Neural crest cell (in vitro differentiated cells): ENCODE measurements at regions not wholly inside any gene's neighbourhood (a gene's known extent, or its start where the extent isn't known, plus 50 kb on each side); places are given as distances from the start of the nearest gene placed in this dataset.

Experiments
- DNase-seq: peaks from one replicate; pipeline ENCODE4 v3.0.0; 2021; ENCODE audit warnings: low read depth, mixed read lengths, low spot score
- H3K27ac Mint-ChIP-seq: one replicate; pipeline ENCODE4 v1.8.0; 2021; ENCODE audit warnings: mild to moderate bottlenecking, mixed read lengths; ENCODE audit not compliant: unreplicated experiment
- H3K27me3 Mint-ChIP-seq: 2 replicates; pipeline ENCODE4 v1.8.0; 2021; ENCODE audit warnings: low read depth, mild to moderate bottlenecking, mixed read lengths
- H3K36me3 Mint-ChIP-seq: 2 replicates; pipeline ENCODE4 v1.8.0; 2021; ENCODE audit warnings: low read depth, mild to moderate bottlenecking, mixed read lengths
- H3K4me1 Mint-ChIP-seq: 2 replicates; pipeline ENCODE4 v1.8.0; 2021; ENCODE audit warnings: mixed read lengths
- H3K4me3 Mint-ChIP-seq: one replicate; pipeline ENCODE4 v1.8.0; 2021; ENCODE audit warnings: mild to moderate bottlenecking, mixed read lengths
- H3K9me3 Mint-ChIP-seq: 2 replicates; pipeline ENCODE4 v1.8.0; 2021; ENCODE audit warnings: mixed read lengths
- TF ChIP-seq, protein P1 (sequence below): fragments of 200-600 bp; sonication (generic); conservative IDR thresholded peaks from 2 replicates; pipeline ENCODE4 v1.5.0; 2021; ENCODE audit warnings: antibody characterized with exemption, mild to moderate bottlenecking

DNA sequence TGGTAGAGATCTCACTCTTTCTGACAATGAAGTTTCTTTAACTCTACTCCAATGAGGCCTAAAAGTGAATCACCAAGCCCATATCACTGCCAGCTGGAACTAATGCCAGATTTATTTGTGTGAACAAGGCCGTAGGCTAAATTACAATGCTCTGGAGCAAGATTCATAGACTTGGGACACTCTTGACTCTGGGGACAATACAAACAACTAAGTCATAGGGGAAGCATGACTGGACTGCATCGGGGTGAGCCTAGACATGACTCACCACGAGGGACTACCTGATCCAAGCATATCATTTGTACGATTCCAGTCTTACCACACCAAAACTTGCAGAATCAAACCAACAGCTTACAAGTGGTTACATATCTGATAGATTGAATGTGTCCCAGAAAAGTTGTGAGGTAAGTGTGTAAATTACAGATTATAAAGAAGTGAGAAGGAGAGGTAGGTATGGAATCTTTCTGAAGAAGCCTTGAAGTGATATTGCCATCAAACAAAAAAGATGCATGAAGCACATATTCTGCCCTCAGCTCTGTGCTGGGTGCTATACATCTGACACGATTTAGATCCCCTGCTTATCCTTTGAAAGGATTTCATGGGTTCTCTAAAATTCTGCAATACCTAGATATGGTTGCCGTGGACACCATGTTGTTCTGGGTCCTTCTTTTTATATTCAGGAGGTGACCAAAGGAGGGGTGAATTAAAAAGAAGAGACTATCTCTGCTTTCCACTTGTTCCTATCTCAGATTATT lies 199.3 kb upstream of the PDE4D start:
- no peak overlapping the region for H3K27ac Mint-ChIP-seq
- TF ChIP-seq, protein P1, sequence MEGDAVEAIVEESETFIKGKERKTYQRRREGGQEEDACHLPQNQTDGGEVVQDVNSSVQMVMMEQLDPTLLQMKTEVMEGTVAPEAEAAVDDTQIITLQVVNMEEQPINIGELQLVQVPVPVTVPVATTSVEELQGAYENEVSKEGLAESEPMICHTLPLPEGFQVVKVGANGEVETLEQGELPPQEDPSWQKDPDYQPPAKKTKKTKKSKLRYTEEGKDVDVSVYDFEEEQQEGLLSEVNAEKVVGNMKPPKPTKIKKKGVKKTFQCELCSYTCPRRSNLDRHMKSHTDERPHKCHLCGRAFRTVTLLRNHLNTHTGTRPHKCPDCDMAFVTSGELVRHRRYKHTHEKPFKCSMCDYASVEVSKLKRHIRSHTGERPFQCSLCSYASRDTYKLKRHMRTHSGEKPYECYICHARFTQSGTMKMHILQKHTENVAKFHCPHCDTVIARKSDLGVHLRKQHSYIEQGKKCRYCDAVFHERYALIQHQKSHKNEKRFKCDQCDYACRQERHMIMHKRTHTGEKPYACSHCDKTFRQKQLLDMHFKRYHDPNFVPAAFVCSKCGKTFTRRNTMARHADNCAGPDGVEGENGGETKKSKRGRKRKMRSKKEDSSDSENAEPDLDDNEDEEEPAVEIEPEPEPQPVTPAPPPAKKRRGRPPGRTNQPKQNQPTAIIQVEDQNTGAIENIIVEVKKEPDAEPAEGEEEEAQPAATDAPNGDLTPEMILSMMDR = no peak
- no peaks in the 10 kb centered on the region for H3K27me3 Mint-ChIP-seq
- H3K36me3 Mint-ChIP-seq = no peaks in the 10 kb centered on the region
- DNase-seq = no peak
- H3K4me1 Mint-ChIP-seq = no peaks in the 10 kb centered on the region
- H3K9me3 Mint-ChIP-seq = peaks cover 6% of the 10 kb centered on the region
- H3K4me3 Mint-ChIP-seq = no peak overlapping the region

DNA sequence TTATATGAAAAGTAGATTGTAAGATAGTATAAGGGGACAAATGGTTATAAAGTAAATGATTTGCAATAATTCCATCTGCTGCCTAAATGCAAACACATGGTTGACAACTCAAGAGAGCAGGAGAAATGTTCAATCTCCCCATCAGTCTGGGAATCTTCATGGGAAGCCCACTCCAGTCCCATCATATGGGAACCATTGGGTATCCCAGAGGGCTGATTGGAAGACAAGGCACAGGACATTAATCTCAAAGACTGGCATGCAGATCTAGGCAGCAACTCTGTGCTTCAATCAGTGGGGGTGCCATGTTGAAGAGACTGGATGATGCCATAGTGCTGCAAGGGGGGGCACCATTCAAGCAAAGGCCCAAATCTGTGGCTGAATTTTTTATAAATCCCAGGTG lies 193.1 kb upstream of the PDE4D start:
- Mint-ChIP-seq H3K27me3 (no peaks in the 10 kb centered on the region), H3K27ac (no peak overlapping the region), H3K4me3 (no peak overlapping the region), H3K36me3 (no peaks in the 10 kb centered on the region), H3K9me3 (peaks cover 3% of the 10 kb centered on the region), H3K4me1 (no peaks in the 10 kb centered on the region)
- TF ChIP-seq, protein P1 = no peak
- DNase-seq = no peak

DNA sequence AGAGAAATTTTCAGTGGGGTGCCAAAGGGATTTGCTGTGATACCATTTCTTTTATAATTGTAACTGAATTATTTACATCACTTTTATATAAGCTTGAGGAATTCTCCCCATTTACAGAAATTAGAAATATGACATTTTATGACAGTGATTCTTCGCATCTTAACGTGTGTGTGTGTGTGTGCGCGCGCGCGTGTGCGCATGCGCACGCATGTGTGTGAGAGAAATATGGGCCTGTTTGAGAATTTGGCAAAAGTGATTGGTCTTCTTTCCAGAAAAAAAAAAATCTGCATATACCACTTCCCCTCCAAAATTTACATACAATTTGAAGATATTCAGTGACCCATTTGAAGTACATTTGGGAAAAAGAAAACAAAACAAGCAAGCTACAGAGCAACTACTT lies 190.7 kb upstream of the PDE4D start:
- TF ChIP-seq, protein P1 = no peak
- H3K27ac Mint-ChIP-seq = no peak overlapping the region
- H3K9me3 Mint-ChIP-seq = peaks cover 10% of the 10 kb centered on the region
- no peaks in the 10 kb centered on the region for H3K4me1 Mint-ChIP-seq
- no peak for DNase-seq
- H3K4me3 Mint-ChIP-seq = no peak overlapping the region
- no peaks in the 10 kb centered on the region for H3K27me3 Mint-ChIP-seq
- no peaks in the 10 kb centered on the region for H3K36me3 Mint-ChIP-seq

DNA sequence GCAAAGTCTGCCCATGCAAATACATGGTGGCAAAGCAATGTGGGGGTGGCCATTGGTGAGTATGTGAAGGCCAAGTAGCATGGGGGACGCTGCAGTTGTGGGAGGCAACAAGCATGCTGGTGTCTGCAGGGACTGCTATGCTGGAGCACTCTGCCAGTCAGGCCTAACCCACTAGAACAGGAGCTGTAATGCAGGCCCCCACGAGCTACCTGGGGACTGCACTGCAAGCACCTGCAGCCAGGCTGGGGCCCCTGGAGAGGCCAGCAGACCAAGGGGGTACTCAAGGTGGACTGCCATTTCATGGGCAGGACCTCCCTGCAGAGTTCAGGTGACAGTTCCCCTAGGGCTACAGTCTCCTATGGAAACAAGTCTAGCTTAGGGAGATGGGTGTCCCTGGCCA lies 183.8 kb upstream of the PDE4D start:
- no peaks in the 10 kb centered on the region for H3K36me3 Mint-ChIP-seq
- H3K27me3 Mint-ChIP-seq = peaks cover 3% of the 10 kb centered on the region
- H3K27ac Mint-ChIP-seq = no peak overlapping the region
- H3K4me1 Mint-ChIP-seq = no peaks in the 10 kb centered on the region
- no peak for DNase-seq
- H3K4me3 Mint-ChIP-seq = no peak overlapping the region
- TF ChIP-seq, protein P1 = no peak
- H3K9me3 Mint-ChIP-seq = peaks cover 23% of the 10 kb centered on the region

DNA sequence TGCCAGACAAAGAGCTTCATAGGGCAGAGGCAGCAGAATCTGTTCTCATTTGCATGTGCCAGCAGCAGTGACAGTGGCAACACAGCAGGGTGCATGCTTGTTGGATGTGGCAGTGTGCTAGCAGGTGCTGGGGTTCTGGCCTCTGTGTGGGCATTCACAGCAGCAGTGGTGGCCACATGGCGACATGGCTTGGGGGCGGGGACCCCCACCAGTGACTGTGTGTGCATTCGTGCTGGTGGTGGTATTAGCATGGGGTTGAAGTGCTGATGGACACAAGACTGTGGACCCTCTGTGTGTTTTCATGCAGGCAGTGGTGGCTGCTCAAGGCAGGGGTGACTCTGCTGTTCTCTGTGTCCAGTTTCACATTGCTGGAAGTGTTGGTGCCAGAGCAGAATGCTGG lies 183.2 kb upstream of the PDE4D start:
- Mint-ChIP-seq H3K36me3 (no peaks in the 10 kb centered on the region), H3K4me1 (no peaks in the 10 kb centered on the region), H3K27me3 (peaks cover 3% of the 10 kb centered on the region), H3K9me3 (peaks cover 23% of the 10 kb centered on the region), H3K4me3 (no peak overlapping the region), H3K27ac (no peak overlapping the region)
- no peak for DNase-seq
- TF ChIP-seq, protein P1 = no peak
